ENCODE measurements at regions not wholly inside any gene's neighbourhood (a gene's known extent, or its start where the extent isn't known, plus 50 kb on each side); places are given as distances from the start of the nearest gene placed in this dataset.

GRCh38 chr6:137685798-137686375, 181.2 kb upstream of the TNFAIP3 start:
- no peak overlapping the region for H3K4me3 Mint-ChIP-seq
- H3K9me3 Mint-ChIP-seq = peaks cover 2% of the 10 kb centered on the region
- ATAC-seq (no peak), DNase-seq (ENCODE audit: low spot score in 2 of 2) (no peak)
- H3K36me3 Mint-ChIP-seq = peaks cover 9% of the 10 kb centered on the region
- H3K4me1 Mint-ChIP-seq = peaks cover 69% of the 10 kb centered on the region
- no peak overlapping the region for H3K27ac Mint-ChIP-seq

- no peak for ATAC-seq
- H3K9me3 Mint-ChIP-seq = peaks cover 2% of the 10 kb centered on the region
These were observed 179.2 kb upstream of the TNFAIP3 start for GRCh38 chr6:137687818-137688217.

GRCh38 chr6:137688230-137688971, 178.7 kb upstream of the TNFAIP3 start:
- Mint-ChIP-seq H3K27ac (peak overlapping the region; percentile 78), H3K4me3 (peak overlapping the region; percentile 7), H3K9me3 (peaks cover 2% of the 10 kb centered on the region), H3K36me3 (no peaks in the 10 kb centered on the region), H3K4me1 (peaks cover 66% of the 10 kb centered on the region)
- DNase-seq (ENCODE audit: low spot score in 2 of 2) (no peak), ATAC-seq (peak; percentile 89)

More at GRCh38 chr6:137687818-137688217, 179.2 kb upstream of the TNFAIP3 start:
- Mint-ChIP-seq H3K4me1 (peaks cover 61% of the 10 kb centered on the region), H3K4me3 (peak overlapping the region; percentile 7), H3K36me3 (no peaks in the 10 kb centered on the region), H3K27ac (peak overlapping the region; percentile 78)
- DNase-seq (ENCODE audit: low spot score in 2 of 2) = no peak

- no peak for DNase-seq (ENCODE audit: low spot score in 2 of 2)
- ATAC-seq = no peak
- Mint-ChIP-seq H3K9me3 (peaks cover 2% of the 10 kb centered on the region), H3K27ac (peak overlapping the region; percentile 78), H3K4me3 (peak overlapping the region; percentile 7), H3K36me3 (peaks cover 5% of the 10 kb centered on the region), H3K4me1 (peaks cover 73% of the 10 kb centered on the region)
These were observed 177.7 kb upstream of the TNFAIP3 start for GRCh38 chr6:137689377-137689776.

- H3K36me3 Mint-ChIP-seq = peaks cover 5% of the 10 kb centered on the region
- peaks cover 2% of the 10 kb centered on the region for H3K9me3 Mint-ChIP-seq
- ATAC-seq (no peak), DNase-seq (ENCODE audit: low spot score in 2 of 2) (no peak)
- H3K4me1 Mint-ChIP-seq = peaks cover 72% of the 10 kb centered on the region
- peak overlapping the region; percentile 78 for H3K27ac Mint-ChIP-seq
- no peak overlapping the region for H3K4me3 Mint-ChIP-seq
These were observed 177.0 kb upstream of the TNFAIP3 start for GRCh38 chr6:137690034-137690433.

- Mint-ChIP-seq H3K4me1 (peaks cover 77% of the 10 kb centered on the region), H3K4me3 (no peak overlapping the region), H3K36me3 (peaks cover 5% of the 10 kb centered on the region), H3K27ac (no peak overlapping the region), H3K9me3 (peaks cover 2% of the 10 kb centered on the region)
- ATAC-seq (no peak), DNase-seq (ENCODE audit: low spot score in 2 of 2) (no peak)
These were observed 176.3 kb upstream of the TNFAIP3 start for GRCh38 chr6:137690721-137691120.

- ATAC-seq (no peak), DNase-seq (ENCODE audit: low spot score in 2 of 2) (no peak)
- Mint-ChIP-seq H3K4me1 (peaks cover 75% of the 10 kb centered on the region), H3K36me3 (peaks cover 5% of the 10 kb centered on the region), H3K9me3 (peaks cover 2% of the 10 kb centered on the region), H3K27ac (no peak overlapping the region), H3K4me3 (no peak overlapping the region)
These were observed 174.8 kb upstream of the TNFAIP3 start for GRCh38 chr6:137692308-137692707.

GRCh38 chr6:137692806-137693205, 174.3 kb upstream of the TNFAIP3 start:
- Mint-ChIP-seq H3K9me3 (peaks cover 2% of the 10 kb centered on the region), H3K36me3 (peaks cover 5% of the 10 kb centered on the region), H3K27ac (peak overlapping the region; percentile 53), H3K4me1 (peaks cover 72% of the 10 kb centered on the region), H3K4me3 (no peak overlapping the region)
- DNase-seq (ENCODE audit: low spot score in 2 of 2) (no peak), ATAC-seq (no peak)

- peak; percentile 80 for ATAC-seq
These were observed 173.3 kb upstream of the TNFAIP3 start for GRCh38 chr6:137693711-137694110.

GRCh38 chr6:137696765-137697164, 170.3 kb upstream of the TNFAIP3 start:
- DNase-seq (ENCODE audit: low spot score in 2 of 2) (no peak), ATAC-seq (no peak)
- Mint-ChIP-seq H3K4me3 (no peak overlapping the region), H3K4me1 (peaks cover 80% of the 10 kb centered on the region), H3K9me3 (no peaks in the 10 kb centered on the region), H3K36me3 (peaks cover 5% of the 10 kb centered on the region), H3K27ac (peak overlapping the region; percentile 20)

More at GRCh38 chr6:137693711-137694110, 173.3 kb upstream of the TNFAIP3 start:
- Mint-ChIP-seq H3K27ac (peak overlapping the region; percentile 29), H3K36me3 (peaks cover 5% of the 10 kb centered on the region), H3K9me3 (peaks cover 2% of the 10 kb centered on the region), H3K4me3 (peak overlapping the region; percentile 24), H3K4me1 (peaks cover 71% of the 10 kb centered on the region)
- no peak for DNase-seq (ENCODE audit: low spot score in 2 of 2)

GRCh38 chr6:137697267-137697938, 169.7 kb upstream of the TNFAIP3 start:
- ATAC-seq (peak; percentile 61), DNase-seq (ENCODE audit: low spot score in 2 of 2) (peak in 1 of 2 donors; percentile 46)
- Mint-ChIP-seq H3K4me3 (peak overlapping the region; percentile 59), H3K4me1 (peaks cover 84% of the 10 kb centered on the region), H3K36me3 (peaks cover 5% of the 10 kb centered on the region), H3K27ac (peak overlapping the region; percentile 20), H3K9me3 (no peaks in the 10 kb centered on the region)

- DNase-seq (ENCODE audit: low spot score in 2 of 2) (peak in 1 of 2 donors; percentile 56), ATAC-seq (peak; percentile 2)
- Mint-ChIP-seq H3K36me3 (peaks cover 4% of the 10 kb centered on the region), H3K4me1 (peaks cover 84% of the 10 kb centered on the region), H3K9me3 (no peaks in the 10 kb centered on the region), H3K4me3 (peak overlapping the region; percentile 59), H3K27ac (peak overlapping the region; percentile 95)
These were observed 168.4 kb upstream of the TNFAIP3 start for GRCh38 chr6:137698636-137699030.

- ATAC-seq (peak; percentile 84), DNase-seq (ENCODE audit: low spot score in 2 of 2) (peak in 1 of 2 donors; percentile 76)
- Mint-ChIP-seq H3K27ac (peak overlapping the region; percentile 95), H3K9me3 (no peaks in the 10 kb centered on the region), H3K4me1 (peaks cover 78% of the 10 kb centered on the region), H3K36me3 (no peaks in the 10 kb centered on the region), H3K4me3 (peak overlapping the region; percentile 59)
These were observed 167.9 kb upstream of the TNFAIP3 start for GRCh38 chr6:137699031-137699683.

GRCh38 chr6:137700161-137700560, 166.9 kb upstream of the TNFAIP3 start:
- no peaks in the 10 kb centered on the region for H3K9me3 Mint-ChIP-seq
- H3K4me3 Mint-ChIP-seq = peak overlapping the region; percentile 59
- no peaks in the 10 kb centered on the region for H3K36me3 Mint-ChIP-seq
- H3K27ac Mint-ChIP-seq = peak overlapping the region; percentile 95
- H3K4me1 Mint-ChIP-seq = peaks cover 76% of the 10 kb centered on the region
- DNase-seq (ENCODE audit: low spot score in 2 of 2) = no peak
- ATAC-seq = no peak

Measured in stimulated activated effector memory CD8-positive, alpha-beta T cell treated with anti-CD3 and anti-CD28 coated beads, Interleukin-12 subunit alpha, Interleukin-12 subunit beta, amount 100 ng/mL, for 72 hours (primary cell).